ENCODE measurements at regions not wholly inside any gene's neighbourhood (a gene's known extent, or its start where the extent isn't known, plus 50 kb on each side); places are given as distances from the start of the nearest gene placed in this dataset.
A peak's percentile ranks its signal among the peaks of the same experiment; 100 is the strongest.

DNA sequence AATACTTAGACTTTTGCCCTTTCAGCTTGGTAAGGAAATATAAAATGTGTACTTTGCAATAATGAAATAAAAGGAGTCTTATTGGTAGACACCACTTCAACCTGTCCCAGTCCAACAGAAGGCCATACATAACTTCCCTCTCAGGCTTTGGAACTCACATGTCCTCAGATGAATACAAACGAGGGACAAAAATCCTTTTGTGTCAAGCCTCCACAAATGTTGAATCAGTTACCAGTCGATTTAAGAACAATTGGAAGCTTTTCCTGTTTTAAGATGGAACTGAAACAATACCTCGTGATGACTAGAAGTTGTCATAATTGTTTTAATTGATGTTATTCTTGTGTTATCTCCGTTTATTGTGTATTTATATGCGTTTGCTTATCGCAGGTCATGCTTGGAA, 385.1 kb upstream of the POU3F3 start:
- DNase-seq, result no peak

DNA sequence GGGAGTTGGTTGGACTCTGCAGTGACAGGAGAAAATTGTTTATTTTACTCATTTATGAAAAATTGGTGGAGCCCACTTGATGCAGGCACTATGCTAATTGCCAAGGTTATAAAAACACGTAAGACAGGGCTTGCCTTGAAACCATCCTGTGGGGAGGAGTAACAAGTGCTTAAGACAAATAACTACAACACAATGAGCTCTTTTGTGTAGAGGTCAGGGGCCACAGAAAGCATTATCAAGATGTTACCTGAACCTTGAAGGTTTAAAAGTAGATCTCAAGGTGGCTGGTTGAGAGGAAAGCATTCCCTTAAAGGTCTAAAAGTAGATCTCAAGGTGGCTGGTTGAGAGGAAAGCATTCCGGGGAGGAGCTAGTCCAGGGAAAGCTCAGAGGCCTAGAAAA, 381.8 kb upstream of the POU3F3 start:
- no peak for DNase-seq

DNA sequence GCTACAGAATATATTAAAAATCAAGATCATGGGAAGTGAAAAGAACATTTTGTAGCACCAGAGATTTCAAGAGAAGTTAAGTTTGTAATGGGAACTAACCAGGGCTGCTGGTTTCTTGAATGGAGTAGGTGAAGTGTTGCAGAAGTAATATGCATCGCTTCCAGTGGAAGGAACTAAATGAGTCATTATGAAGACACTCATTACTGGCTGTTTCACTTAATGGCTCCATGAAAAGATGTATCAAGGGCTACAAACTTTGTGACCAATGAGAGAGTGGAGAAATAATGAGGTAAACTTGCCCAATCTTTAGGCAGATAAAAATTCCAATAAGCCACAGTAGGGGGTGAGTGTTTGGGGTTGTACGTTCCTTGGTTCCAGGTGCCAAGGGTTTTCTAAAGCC, 380.4 kb upstream of the POU3F3 start:
- DNase-seq, result no peak

DNA sequence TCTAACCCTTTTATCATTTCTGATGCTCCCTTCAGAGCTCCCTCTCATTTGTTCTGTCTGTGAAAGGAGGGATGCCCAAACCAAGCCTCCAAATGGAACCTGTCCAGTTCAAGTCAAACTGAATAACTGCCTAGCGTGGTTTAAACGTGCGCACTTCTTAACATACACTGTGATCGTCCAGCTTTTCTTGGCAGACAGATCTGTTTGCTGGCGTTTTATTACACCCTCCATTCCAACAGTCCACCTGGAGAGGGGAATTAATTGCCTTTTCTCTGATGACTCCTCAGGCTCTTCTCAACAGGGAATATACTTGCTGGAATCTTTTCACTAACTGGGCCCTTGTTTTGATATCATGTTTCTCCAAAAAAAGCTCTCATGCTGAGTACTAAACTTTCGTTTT, 379.2 kb upstream of the POU3F3 start:
- no peak for DNase-seq

DNA sequence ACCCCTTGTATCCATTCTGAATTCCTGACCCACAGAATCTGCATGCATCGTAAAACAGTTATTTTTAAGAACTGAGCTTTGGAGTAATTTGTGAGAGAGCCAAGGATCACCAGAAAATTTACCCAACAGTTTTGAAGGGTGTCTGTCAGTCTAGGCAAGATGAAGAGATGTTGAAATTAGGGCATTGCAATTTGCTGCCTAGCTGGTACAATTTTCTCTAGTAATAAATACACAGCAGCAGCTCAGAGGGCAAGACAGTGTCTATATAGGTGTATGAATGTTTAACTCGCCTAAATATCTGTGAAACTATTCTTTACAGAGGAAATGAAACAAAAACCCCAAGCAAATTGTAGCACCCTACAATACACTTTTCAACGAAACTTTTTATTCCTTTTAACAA, 377.8 kb upstream of the POU3F3 start:
- no peak for DNase-seq

DNA sequence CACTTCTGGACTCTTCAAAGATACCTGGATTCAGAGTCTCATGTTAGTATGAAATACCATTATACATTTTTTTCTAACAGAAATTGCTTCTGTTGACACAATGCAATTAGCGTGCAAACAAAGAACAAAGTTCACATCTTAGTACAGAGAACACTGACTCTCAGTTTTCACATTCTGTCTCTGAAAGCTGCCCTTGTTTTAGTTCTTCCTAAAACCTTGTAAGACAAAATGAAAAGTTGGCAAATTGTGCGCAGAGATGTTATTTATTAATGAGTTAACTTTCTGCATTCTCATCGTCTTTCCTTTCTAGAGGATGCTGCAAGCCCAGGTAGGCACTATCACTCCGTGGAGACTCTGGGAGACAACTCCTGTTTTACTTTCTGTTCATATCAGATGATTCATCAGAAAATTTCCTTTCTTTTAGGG, 377.3 kb upstream of the POU3F3 start:
- no peak for DNase-seq

DNA sequence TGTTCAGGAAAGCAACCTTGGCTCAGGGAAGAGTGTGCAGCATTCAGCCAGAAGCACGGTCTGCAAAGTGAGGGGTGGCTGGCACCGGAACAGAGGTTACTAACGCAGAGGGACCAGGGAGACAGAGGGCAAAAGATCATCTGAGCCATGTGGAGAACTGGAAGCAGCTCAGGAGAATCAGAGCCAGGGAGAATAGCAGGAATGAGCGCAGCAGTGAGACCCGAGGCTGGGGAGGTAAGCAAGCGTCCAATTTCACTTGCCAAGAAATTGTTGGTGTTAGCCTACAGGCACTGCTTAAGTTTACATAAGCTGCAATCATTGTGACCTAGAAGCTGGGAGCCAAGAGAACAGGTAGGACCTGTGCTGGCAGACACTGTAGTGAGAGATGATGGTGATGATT, 372.6 kb upstream of the POU3F3 start:
- peak; percentile 21 for DNase-seq

DNA sequence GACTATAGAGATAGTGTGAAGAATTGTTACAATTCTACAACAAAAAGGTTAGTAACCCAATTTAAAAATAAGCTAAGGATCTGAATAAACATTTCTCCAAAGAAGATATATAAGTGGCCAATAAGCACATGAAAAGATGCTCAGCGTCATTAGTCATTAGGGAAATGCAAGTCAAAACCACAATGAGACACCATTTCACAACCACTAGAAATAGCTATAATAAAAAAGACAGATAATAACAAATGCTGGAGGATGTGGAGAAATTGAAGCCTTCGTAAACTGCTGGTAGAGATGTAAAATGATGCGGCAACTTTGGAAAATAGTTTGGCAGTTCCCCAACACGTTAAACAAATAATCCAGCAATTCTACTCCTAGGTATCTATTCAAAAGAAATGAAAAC, 366.5 kb upstream of the POU3F3 start:
- DNase-seq, result no peak

DNA sequence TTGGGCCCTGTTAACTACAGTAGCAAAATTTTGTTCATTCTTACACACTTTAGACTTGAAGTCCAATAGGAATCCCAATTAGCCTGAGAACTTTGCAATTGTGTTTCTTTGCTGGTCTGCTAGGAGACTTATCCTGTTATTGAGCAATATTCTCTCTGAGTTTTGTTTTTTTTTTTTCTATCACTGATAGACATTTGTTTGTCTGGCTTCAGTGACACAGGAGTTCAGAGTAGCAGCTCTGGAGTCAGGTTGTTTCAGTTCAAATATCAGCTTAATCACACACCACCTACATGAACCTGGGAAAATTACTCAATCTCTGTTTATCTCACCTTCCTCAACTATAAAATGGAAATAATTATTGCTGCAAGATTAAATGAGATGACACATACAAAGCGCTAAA, 360.2 kb upstream of the POU3F3 start:
- no peak for DNase-seq

DNA sequence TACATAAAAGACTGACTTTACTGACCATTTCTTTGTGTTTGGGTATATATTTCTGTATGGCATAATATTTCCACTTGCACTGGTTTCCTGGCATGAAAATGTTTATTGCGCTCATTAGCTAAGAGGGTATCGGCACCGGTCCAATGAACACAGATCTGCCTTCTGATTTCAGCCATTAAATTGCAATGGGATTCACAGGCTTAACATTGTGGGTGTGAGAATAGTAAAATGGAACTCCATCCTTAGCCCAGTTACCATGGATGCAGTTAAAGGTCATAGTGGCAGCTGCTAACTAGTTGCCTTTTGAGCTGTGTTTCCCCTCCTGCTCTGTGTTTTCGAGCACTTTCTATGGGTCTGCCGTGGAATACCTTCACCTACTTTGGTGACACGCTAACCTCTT, 352.6 kb upstream of the POU3F3 start:
- no peak for DNase-seq

DNA sequence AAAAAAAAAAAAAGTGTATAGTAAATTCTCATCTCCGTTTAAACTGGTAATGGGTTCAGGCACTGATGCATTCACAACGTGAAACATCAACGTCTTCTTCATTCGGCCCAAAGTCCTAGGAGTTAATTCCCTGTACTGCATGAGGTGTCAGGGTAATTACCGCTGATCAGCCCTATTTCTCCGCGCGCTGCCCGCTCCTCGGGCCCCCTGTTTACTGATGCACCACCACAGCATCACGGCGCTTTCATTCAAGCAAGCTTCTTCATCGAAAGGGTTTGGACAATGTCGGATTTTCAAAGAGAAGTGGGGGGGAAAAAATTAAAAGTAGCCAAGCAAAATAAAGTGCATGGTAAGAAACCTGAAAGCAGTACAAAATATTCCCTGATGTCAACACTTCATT, 352.0 kb upstream of the POU3F3 start:
- no peak for DNase-seq

DNA sequence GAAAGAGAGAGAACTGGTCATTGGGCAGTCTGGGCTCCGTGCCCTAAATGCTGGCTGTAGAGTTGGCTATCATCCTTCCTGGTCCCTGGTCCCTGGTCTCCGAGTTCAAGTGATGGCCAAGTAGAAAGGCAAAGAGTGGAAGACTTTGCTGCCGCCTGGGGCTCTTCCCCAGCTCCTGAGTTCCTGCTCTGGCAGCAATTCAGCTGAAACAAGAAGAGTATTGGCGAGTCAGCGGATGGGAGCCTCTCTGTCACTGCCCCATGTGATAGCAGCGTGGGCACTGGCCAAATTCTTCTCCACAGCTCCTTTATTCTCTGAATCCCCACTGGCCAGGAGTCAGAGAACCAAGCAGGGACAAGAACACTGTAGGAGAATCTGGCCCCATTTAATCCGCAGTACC, 351.0 kb upstream of the POU3F3 start:
- DNase-seq, result peak; percentile 34

DNA sequence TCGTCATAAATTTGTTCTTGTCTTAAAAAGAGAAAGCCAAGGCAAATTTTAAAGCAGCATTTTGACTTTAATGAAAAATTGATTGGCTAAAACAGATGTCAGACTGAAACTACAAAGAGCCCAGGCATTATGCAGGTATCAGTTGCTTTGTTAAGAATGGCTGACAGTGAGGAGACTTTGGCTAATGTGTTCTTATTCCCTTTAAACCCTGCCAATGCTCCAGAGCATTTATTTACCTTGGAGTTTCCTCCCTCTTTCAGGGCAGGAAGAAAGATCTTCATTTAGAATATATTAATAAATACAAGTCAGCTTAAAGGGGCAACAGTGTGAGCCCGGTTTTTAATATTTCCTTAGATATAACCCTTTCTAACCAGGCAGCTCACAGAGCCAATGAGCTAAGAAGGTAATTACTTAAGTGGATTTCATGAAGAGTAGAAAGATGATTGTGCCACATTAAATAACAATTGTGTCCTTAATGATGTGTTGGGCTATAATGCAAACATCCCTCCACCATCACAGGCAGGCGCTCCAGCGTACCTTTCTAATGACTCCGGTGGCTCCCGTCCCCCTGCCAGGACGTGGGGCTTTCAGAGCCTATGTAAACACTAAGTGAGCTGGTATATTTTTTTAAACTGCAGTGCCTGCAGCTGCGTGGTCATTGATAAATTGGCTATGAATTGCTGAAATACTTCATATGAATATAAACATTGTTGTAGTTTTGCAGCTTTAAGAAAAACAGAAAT, 349.4 kb upstream of the POU3F3 start:
- DNase-seq, result peak; percentile 90

DNA sequence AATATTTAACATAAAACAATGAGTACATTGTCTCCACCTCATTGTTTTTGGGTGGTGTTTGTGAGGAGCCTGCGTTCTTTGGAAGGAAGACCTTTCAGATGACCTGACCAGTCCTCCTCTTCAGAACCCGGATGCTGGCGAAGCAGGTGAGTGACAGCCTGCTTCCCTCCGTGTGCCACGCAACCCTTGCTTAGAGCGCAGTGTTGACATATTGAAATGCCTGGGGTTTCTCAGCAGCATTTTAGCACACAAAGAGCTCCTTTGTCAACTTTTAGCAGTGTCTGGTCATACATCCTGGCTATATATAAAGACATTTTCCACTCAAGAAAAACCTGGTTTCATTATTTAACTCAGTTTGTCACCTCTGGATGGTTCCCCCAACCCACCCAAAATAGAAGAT, 335.7 kb upstream of the POU3F3 start:
- DNase-seq, result no peak

DNA sequence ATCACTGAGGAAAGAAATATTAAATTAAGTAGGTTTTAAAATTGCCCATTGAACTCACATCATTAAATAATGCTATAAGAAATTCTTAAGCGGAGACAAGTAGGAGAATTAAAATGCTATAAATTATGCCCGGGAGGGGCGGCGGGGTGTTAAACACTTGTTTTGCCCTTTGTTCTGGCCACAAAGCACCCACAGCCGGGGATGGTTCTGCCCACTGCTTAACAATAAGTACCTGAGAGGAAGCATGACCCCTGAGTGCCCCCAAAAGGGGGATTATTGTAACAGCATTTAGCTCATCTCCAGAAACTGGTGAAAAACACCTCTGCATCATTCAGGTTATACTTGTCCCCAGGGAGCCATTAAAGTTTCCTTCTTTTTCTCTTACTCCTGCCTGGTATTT, 332.7 kb upstream of the POU3F3 start:
- DNase-seq, result peak; percentile 75

DNA sequence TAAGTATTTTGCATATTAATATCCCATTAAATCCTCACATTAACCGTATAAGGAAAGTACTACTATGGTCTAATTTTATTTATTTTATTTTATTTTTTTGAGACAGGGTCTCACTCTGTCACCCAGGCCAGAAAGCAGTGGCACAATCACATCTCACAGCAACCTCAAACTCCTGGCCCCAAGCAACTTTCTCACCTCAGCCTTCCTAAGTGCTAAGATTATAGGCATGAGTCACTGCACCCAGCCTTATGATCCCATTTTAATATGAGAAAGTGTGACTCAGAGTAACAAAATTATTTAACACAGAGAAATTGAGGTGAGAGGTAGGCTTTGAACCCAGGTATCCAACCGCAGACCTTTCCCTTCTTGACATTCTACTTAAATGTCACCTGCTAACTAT, 330.0 kb upstream of the POU3F3 start:
- no peak for DNase-seq

DNA sequence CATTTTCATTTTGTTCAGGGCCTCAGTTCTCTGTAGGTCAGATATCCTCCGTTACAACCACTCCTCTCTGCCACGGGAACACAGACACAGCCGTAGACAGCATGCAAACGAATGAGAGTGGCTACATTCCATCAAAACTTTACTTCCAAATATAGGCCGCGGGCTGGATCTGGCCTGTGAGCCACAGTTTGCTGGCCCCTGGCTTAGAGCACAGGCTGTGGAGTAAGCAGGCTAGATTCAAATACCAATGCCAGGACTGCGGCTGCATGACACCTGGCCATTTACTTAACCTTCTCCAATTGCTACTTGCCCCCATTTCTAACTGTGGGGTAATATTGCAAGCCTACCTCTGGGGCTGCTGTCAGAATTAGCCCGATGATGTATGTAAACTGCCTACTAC, 325.8 kb upstream of the POU3F3 start:
- no peak for DNase-seq

DNA sequence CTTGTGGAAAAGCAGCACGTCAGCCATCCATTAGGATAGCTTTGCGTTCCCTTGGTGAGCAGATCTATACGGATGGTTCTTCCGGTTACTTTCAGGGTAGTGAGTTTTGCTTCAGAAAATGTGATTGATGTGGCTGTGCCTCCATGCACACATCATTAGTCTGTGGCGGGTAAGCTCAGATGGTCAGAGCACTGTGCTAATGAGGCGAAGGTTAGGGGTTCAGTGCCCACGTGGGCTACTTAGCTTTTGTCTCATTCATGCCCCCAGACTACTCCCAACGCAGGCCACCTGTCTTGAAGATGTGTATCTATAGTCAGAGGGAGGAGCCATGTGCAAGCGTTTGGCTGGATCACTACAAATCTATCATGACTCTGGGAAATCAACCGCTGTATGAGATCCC, 322.8 kb upstream of the POU3F3 start:
- DNase-seq, result no peak

DNA sequence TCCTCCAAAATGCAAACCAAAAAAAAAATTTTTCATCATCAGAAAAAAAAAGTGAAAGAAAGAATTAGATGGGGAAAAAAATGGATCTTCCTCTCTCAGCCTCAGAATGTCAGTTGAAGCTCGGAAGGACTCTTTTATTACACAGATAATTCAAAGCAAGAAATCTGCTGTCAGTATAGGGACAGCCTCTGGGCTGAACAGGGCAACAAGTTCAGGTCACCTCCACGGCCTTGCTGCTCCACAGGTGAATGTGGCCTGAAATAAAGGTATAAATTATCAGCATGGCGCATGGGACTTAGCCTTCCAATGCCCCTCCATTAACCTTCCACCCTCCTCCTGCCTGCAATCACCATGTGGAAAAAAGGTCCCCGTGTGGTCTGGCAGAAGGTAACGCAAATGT, 316.8 kb upstream of the POU3F3 start:
- no peak for DNase-seq

DNA sequence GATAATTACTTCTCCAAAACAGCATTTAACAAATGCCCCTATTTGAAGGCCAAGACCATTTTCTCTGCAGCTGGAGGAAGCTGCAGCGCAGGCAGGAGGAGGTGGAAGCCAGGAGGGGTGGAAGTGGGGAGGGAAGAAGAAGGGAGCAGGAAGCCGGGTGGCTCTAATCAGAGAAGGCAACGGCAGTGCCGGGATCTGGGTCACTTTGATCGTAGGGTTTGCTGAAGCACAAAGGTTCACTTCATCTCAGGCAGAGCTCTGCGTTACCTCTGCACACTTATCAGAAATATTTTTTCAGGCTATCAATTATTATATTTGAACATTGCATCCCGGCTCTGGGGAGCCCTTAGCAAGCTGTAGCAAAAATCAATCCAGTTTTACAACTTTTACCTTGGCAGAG, 315.8 kb upstream of the POU3F3 start:
- peak; percentile 27 for DNase-seq

DNA sequence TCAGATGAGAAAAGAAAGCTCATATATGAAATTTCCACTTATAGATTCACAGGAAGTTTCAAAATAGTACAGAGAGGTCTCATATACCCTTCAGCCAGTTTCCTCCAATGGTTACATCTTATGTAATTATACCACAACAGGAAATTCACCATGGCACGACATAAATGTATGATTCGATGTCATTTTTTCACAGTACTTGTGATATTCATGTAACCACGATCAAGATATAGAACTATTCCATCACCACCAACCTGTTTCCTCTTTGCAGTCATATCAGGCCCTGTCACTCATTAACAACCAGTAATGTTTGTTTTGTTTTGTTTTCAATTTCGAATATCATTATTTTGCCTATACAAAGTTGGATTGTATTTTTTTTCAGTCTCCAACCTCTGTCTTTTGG, 314.3 kb upstream of the POU3F3 start:
- no peak for DNase-seq

DNA sequence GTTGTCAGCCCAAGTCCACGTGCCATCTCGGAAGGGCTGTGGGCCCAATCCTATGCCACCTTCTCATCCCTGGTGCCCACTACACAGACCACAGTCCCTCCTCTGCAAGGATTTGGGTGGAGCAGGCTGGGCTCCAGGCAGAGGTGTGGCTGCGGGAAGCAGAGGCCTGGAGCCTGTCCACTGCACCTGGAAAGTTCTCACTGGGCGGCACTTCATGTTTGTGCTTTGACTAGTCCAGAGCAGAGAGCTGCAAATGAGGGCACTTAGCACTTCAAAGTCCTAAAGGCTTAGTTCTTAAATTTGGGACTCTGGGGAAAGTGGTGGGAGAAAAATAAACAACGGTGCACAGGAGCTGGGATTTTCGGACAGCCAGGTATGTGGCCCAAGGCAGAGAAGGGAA, 308.9 kb upstream of the POU3F3 start:
- no peak for DNase-seq

DNA sequence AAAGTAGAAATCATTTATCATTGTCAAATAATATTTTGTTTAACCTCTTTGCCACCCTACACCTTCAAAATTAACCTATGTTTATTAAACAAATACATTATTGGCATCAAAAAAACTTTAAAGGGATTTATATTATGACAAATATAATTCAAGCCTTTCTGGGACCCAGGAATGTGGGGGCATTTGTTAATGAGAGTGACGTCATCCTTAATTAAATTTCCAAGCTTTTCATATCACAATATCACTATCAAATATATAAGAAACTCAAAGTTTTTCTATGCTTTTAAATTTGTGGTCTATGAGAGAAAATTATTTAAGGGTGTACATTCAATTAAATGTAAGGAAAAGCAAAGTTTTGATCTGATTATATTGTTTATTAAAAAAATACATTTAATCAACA, 307.4 kb upstream of the POU3F3 start:
- no peak for DNase-seq

DNA sequence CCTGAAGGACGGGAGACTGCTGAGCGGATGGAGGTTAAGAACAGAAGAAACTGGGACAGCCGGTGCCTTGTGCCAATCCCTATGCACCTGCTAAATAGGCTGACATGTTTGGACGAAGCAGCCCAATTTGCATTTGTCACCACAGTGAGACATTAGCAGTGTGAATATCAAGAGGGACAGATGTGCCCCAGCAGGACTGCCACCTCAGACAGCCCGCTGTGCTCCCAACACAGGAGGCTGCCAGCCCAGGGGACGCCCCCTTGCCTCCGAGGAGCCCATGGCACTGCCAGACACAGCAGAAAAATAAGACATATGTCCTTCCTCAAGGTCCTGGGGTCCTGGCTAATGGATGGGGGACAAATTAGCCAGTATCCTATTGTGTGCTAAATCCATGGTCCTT, 306.7 kb upstream of the POU3F3 start:
- peak; percentile 72 for DNase-seq

DNA sequence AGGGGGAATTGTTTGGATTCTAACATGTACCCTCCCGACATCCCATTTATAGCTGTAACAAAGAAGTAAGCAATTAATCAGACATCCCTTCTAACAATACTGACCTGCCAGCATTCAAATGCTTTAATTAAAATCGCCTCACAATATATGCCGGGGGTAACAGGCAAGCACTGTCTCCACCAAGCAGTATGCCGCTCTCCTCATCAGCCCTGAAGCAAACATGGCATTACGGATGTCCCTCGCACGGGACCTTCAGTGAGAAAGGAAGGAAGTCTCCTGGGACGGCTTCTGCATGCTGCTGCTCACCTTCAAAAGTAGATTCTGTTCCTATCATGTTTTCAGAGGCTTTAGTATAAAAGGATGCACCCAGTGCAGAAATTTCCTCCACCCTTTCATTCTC, 292.7 kb upstream of the POU3F3 start:
- DNase-seq, result no peak

DNA sequence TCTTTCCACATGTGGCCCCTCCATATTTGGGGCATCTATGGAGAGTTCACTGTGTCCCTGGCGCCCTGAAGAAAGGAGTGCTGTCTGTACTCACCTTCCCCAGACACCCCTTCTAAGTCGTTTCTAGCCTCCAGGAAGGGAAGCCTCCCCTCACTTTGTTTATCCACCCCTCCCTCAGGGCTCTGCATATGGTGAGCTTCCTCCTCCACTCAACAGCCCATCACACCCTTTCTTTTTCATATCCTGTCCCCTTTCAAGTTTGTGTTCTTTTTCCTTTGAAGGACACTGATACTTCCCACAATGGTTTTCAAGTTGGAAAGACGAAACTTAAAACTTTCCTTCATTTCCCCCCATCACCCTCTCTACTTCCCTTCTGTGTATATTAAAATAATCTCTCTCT, 291.4 kb upstream of the POU3F3 start:
- DNase-seq, result peak; percentile 25

All from NCI-H69 (cell line).